ENCODE measurements at regions not wholly inside any gene's neighbourhood (a gene's known extent, or its start where the extent isn't known, plus 50 kb on each side); places are given as distances from the start of the nearest gene placed in this dataset.

GRCh38 chr19:29016353-29016752 is 196.6 kb downstream of the UQCRFS1 start:
- dilution Hi-C loops (cut with MboI; ENCODE audit: extremely low pct_ligation_motif_present, low sequenced_read_pairs) = no loop called here

DNA sequence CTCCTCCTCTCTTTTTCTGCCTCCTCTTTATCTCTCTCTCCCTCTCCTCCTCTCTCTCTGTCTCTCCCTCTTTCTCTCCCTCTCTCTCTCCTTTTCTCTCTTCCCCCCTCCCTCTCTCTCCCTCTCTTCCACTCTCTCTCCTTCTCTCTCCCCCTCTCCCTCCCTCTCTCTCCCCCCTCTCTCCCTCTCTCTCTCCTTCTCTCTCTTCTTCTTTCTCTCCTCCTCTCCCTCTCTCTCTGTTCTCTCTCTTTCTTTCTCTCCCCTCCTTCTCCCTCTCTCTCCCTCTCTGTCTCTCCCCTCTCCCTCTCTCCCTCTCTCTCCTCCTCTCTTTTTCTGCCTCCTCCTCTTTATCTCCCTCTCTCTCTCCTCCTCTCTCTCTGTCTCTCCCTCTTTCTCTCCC is 197.4 kb downstream of the UQCRFS1 start:
- intact Hi-C loops (cut with micrococcal nuclease) = no loop called here
- Histone ChIP-seq H2AFZ (ENCODE audit: low read depth, low read length) (no peak overlapping the region), H3K36me3 (ENCODE audit: control insufficient read depth in 2 of 2, extremely low read depth in 1 of 2, insufficient read depth in 2 of 2, low read length in 2 of 2) (no peaks in the 10 kb centered on the region), H3K4me2 (ENCODE audit: insufficient read depth, low read length) (no peak overlapping the region), H3K27me3 (ENCODE audit: control insufficient read depth in 2 of 2, insufficient read depth in 2 of 2, low read length in 2 of 2) (no peaks in the 10 kb centered on the region), H3K9me3 (replicated peaks; ENCODE audit: control insufficient read depth, insufficient read depth, low read length) (no peaks in the 10 kb centered on the region), H3K27ac (ENCODE audit: insufficient read depth, low read depth, low read length) (no peak overlapping the region), H3K4me1 (ENCODE audit: control insufficient read depth, extremely low read depth, insufficient read depth, low read length) (no peaks in the 10 kb centered on the region), H3K4me3 (replicated peaks in 1 of 3; ENCODE audit: insufficient read depth in 1 of 3, low read depth in 1 of 3, low read length in 3 of 3) (no peak overlapping the region), H3K9ac (replicated peaks; ENCODE audit: extremely low read depth, insufficient read depth, low read length) (no peak overlapping the region), H3K79me2 (ENCODE audit: control insufficient read depth, insufficient read depth, low read length) (no peaks in the 10 kb centered on the region), H4K20me1 (replicated peaks; ENCODE audit: control insufficient read depth, extremely low read depth, insufficient read depth, low read length) (no peaks in the 10 kb centered on the region), H3K9me1 (replicated peaks; ENCODE audit: control insufficient read depth, extremely low read depth, insufficient read depth, low read length) (no peaks in the 10 kb centered on the region)
- ChIA-PET CTCF (no interaction called here), POLR2A (no interaction called here)
- dilution Hi-C loops (cut with MboI; ENCODE audit: extremely low pct_ligation_motif_present, low sequenced_read_pairs) = no loop called here
- TF ChIP-seq GATA2 (IDR thresholded peaks at IDR 0.05; ENCODE audit: insufficient read depth, insufficient read length, low read depth, low read length) (no peak), EZH2 (IDR thresholded peaks at IDR 0.05; ENCODE audit: borderline replicate concordance, low read depth, low read length, severe bottlenecking) (no peak), CTCF (IDR thresholded peaks at IDR 0.05; ENCODE audit: extremely low read depth in 1 of 2, insufficient read depth in 1 of 2, low read depth in 1 of 2, low read length in 2 of 2) (no peak), JUN (IDR thresholded peaks at IDR 0.05; ENCODE audit: borderline replicate concordance, insufficient read depth, insufficient read length, low read depth) (no peak), POLR2AphosphoS5 (IDR thresholded peaks at IDR 0.05; ENCODE audit: insufficient read depth, low read depth, low read length) (no peak), MYC (IDR thresholded peaks at IDR 0.05; ENCODE audit: low read depth, low read length) (no peak), FOS (IDR thresholded peaks at IDR 0.05; ENCODE audit: borderline replicate concordance, insufficient read depth, low read length) (no peak), POLR2A (IDR thresholded peaks at IDR 0.05; ENCODE audit: low read depth, low read length) (no peak)
- TF ChIP-seq, protein P1, sequence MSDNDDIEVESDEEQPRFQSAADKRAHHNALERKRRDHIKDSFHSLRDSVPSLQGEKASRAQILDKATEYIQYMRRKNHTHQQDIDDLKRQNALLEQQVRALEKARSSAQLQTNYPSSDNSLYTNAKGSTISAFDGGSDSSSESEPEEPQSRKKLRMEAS (IDR thresholded peaks at IDR 0.05; ENCODE audit: insufficient read depth, insufficient read length) = no peak
- FAIRE-seq (no peak), DNase-seq (ENCODE audit: low read depth, low spot score) (no peak)
- BruUV-seq (replicated peaks) = no TSS peak

More at GRCh38 chr19:29016353-29016752, 196.6 kb downstream of the UQCRFS1 start:
- no peaks in the 10 kb centered on the region for H4K20me1 ChIP-seq (replicated peaks; ENCODE audit: control insufficient read depth, extremely low read depth, insufficient read depth, low read length)
- no peak overlapping the region for H3K9ac ChIP-seq (replicated peaks; ENCODE audit: extremely low read depth, insufficient read depth, low read length)
- ChIA-PET CTCF (no interaction called here), POLR2A (no interaction called here)
- FAIRE-seq = no peak
- H3K27me3 ChIP-seq (ENCODE audit: control insufficient read depth in 2 of 2, insufficient read depth in 2 of 2, low read length in 2 of 2) = no peaks in the 10 kb centered on the region
- H3K9me1 ChIP-seq (replicated peaks; ENCODE audit: control insufficient read depth, extremely low read depth, insufficient read depth, low read length) = no peaks in the 10 kb centered on the region
- TF ChIP-seq, protein P1 (IDR thresholded peaks at IDR 0.05; ENCODE audit: insufficient read depth, insufficient read length) = no peak
- TF ChIP-seq POLR2A (IDR thresholded peaks at IDR 0.05; ENCODE audit: low read depth, low read length) = no peak
- no peak for TF ChIP-seq MYC (IDR thresholded peaks at IDR 0.05; ENCODE audit: low read depth, low read length)
- H3K4me2 ChIP-seq (ENCODE audit: insufficient read depth, low read length) = no peak overlapping the region
- H2AFZ ChIP-seq (ENCODE audit: low read depth, low read length) = no peak overlapping the region
- H3K79me2 ChIP-seq (ENCODE audit: control insufficient read depth, insufficient read depth, low read length) = no peaks in the 10 kb centered on the region
- no peak for DNase-seq (ENCODE audit: low read depth, low spot score)
- no peaks in the 10 kb centered on the region for H3K36me3 ChIP-seq (ENCODE audit: control insufficient read depth in 2 of 2, extremely low read depth in 1 of 2, insufficient read depth in 2 of 2, low read length in 2 of 2)
- BruUV-seq (replicated peaks) = no TSS peak
- no peak overlapping the region for H3K4me3 ChIP-seq (replicated peaks in 1 of 3; ENCODE audit: insufficient read depth in 1 of 3, low read depth in 1 of 3, low read length in 3 of 3)
- intact Hi-C loops (cut with micrococcal nuclease) = no loop called here
- H3K27ac ChIP-seq (ENCODE audit: insufficient read depth, low read depth, low read length) = no peak overlapping the region
- H3K4me1 ChIP-seq (ENCODE audit: control insufficient read depth, extremely low read depth, insufficient read depth, low read length) = no peaks in the 10 kb centered on the region
- H3K9me3 ChIP-seq (replicated peaks; ENCODE audit: control insufficient read depth, insufficient read depth, low read length) = no peaks in the 10 kb centered on the region

Measured in endothelial cell of umbilical vein (primary cell).